GM21717 (cell line): ENCODE measurements at regions not wholly inside any gene's neighbourhood (a gene's known extent, or its start where the extent isn't known, plus 50 kb on each side); places are given as distances from the start of the nearest gene placed in this dataset.
"Not testable (repeated sequence)": the region's sequence is repeated elsewhere in the genome, so short reads cannot be mapped to it uniquely, and the experiment has no call there.

Source experiments
- ATAC-seq: cut with Tn5 transposase; IDR thresholded peaks from one replicate; pipeline ENCODE4 v1.9.1; 2021; ENCODE audit warnings: mild to moderate bottlenecking, moderate library complexity; ENCODE audit not compliant: unreplicated experiment

- no peak for ATAC-seq
Observed at GRCh38 chr16:61435346-61435745, 600.9 kb downstream of the CDH8 start.

- ATAC-seq, result no peak
Observed at GRCh38 chr16:61432421-61432820, 603.8 kb downstream of the CDH8 start.

GRCh38 chr16:61421111-61421510 is 615.1 kb downstream of the CDH8 start:
- no peak for ATAC-seq

- ATAC-seq, result no peak
Observed at GRCh38 chr16:61419791-61420190, 616.4 kb downstream of the CDH8 start.

- not testable (repeated sequence) for ATAC-seq
Observed at GRCh38 chr16:61418802-61419201, 617.4 kb downstream of the CDH8 start.

GRCh38 chr16:61415126-61415525 is 621.1 kb downstream of the CDH8 start:
- ATAC-seq, result no peak

GRCh38 chr16:61413021-61413420 is 623.2 kb downstream of the CDH8 start:
- ATAC-seq, result no peak

GRCh38 chr16:61412562-61412961 is 623.7 kb downstream of the CDH8 start:
- no peak for ATAC-seq

GRCh38 chr16:61409604-61410003 is 626.6 kb downstream of the CDH8 start:
- no peak for ATAC-seq

GRCh38 chr16:61403386-61403785 is 632.9 kb downstream of the CDH8 start:
- no peak for ATAC-seq

- no peak for ATAC-seq
Observed at GRCh38 chr16:61391896-61392295, 644.3 kb downstream of the CDH8 start.

GRCh38 chr16:61390965-61391637 is 645.1 kb downstream of the CDH8 start:
- no peak for ATAC-seq

GRCh38 chr16:61385392-61386071 is 650.7 kb downstream of the CDH8 start:
- ATAC-seq, result no peak

- no peak for ATAC-seq
Observed at GRCh38 chr16:61382435-61382834, 653.8 kb downstream of the CDH8 start.

GRCh38 chr16:61379311-61379710 is 656.9 kb downstream of the CDH8 start:
- ATAC-seq, result no peak

- no peak for ATAC-seq
Observed at GRCh38 chr16:61374071-61374470, 662.2 kb downstream of the CDH8 start.

GRCh38 chr16:61371881-61372280 is 664.4 kb downstream of the CDH8 start:
- ATAC-seq, result no peak

GRCh38 chr16:61371388-61371787 is 664.9 kb downstream of the CDH8 start:
- no peak for ATAC-seq

- no peak for ATAC-seq
Observed at GRCh38 chr16:61370564-61370963, 665.7 kb downstream of the CDH8 start.

GRCh38 chr16:61366006-61366405 is 670.2 kb downstream of the CDH8 start:
- ATAC-seq, result no peak

- no peak for ATAC-seq
Observed at GRCh38 chr16:61364990-61365389, 671.2 kb downstream of the CDH8 start.

GRCh38 chr16:61362585-61362984 is 673.7 kb downstream of the CDH8 start:
- no peak for ATAC-seq

GRCh38 chr16:61344791-61345190 is 691.4 kb downstream of the CDH8 start:
- ATAC-seq, result no peak
